Stimulated activated CD8-positive, alpha-beta memory T cell treated with anti-CD3 and anti-CD28 coated beads, Interleukin-15, amount 100 ng/mL, for 24 hours (primary cell): ENCODE measurements at regions not wholly inside any gene's neighbourhood (a gene's known extent, or its start where the extent isn't known, plus 50 kb on each side); places are given as distances from the start of the nearest gene placed in this dataset.

Experiments
- DNase-seq: peaks from one replicate; pipeline ENCODE4 v3.0.0-alpha.2; 2020; ENCODE audit warnings: low read depth

- DNase-seq: no peak
Observed at GRCh38 chr18:24987303-24988252, 364.4 kb downstream of the ZNF521 start.

- DNase-seq: no peak
Observed at GRCh38 chr18:24988253-24988840, 363.6 kb downstream of the ZNF521 start.

- no peak for DNase-seq
Observed at GRCh38 chr18:24989760-24990593, 362.0 kb downstream of the ZNF521 start.

- DNase-seq: no peak
Observed at GRCh38 chr18:24990671-24991134, 361.3 kb downstream of the ZNF521 start.

- DNase-seq: no peak
Observed at GRCh38 chr18:24991141-24992060, 360.6 kb downstream of the ZNF521 start.

GRCh38 chr18:24992491-24992890 is 359.5 kb downstream of the ZNF521 start:
- no peak for DNase-seq

GRCh38 chr18:24993628-24994027 is 358.3 kb downstream of the ZNF521 start:
- DNase-seq: no peak

- no peak for DNase-seq
Observed at GRCh38 chr18:24995056-24995455, 356.9 kb downstream of the ZNF521 start.

- DNase-seq: no peak
Observed at GRCh38 chr18:24995755-24996154, 356.2 kb downstream of the ZNF521 start.

GRCh38 chr18:24999650-25000267 is 352.2 kb downstream of the ZNF521 start:
- DNase-seq: no peak

GRCh38 chr18:25001803-25002202 is 350.2 kb downstream of the ZNF521 start:
- no peak for DNase-seq

GRCh38 chr18:25005541-25006403 is 346.2 kb downstream of the ZNF521 start:
- DNase-seq: no peak

GRCh38 chr18:25010623-25011374 is 341.2 kb downstream of the ZNF521 start:
- DNase-seq: no peak
